H1 (cell line): ENCODE measurements at regions not wholly inside any gene's neighbourhood (a gene's known extent, or its start where the extent isn't known, plus 50 kb on each side); places are given as distances from the start of the nearest gene placed in this dataset.

ENCODE experiments used
- BCL11A ChIP-seq, 2 experiments: IDR thresholded peaks; one replicate each; pipeline ENCODE4 v1.6.1; 2011; ENCODE audit warnings: low read depth in 2 of 2, low read length in 2 of 2, mild to moderate bottlenecking in 2 of 2
- GTF2F1 ChIP-seq: IDR thresholded peaks from 2 replicates; pipeline ENCODE4 v1.6.1; 2012; ENCODE audit warnings: low read depth, low read length, improper control_type of control experiment, borderline replicate concordance
- KDM1A ChIP-seq: fragments of 200-600, 300-600 bp; sonication (generic); IDR thresholded peaks from 2 replicates; pipeline ENCODE4 v1.7.1; 2016; ENCODE audit warnings: mild to moderate bottlenecking, low read length, borderline replicate concordance
- NANOG ChIP-seq: IDR thresholded peaks from 2 replicates; pipeline ENCODE4 v1.6.1; 2011; ENCODE audit warnings: low read length, low read depth, mild to moderate bottlenecking, inconsistent platforms; ENCODE audit not compliant: insufficient read depth, poor library complexity, severe bottlenecking
- POU5F1 ChIP-seq: IDR thresholded peaks from 2 replicates; pipeline ENCODE4 v1.6.1; 2011; ENCODE audit warnings: low read depth, mild to moderate bottlenecking, low read length, moderate library complexity
- TAF1 ChIP-seq: IDR thresholded peaks from 2 replicates; pipeline ENCODE4 v1.6.1; 2011; ENCODE audit warnings: mild to moderate bottlenecking, low read depth, low read length
- TBP ChIP-seq: IDR thresholded peaks from 2 replicates; pipeline ENCODE4 v1.6.1; 2011; ENCODE audit warnings: low read depth, low read length, improper control_type of control experiment
- TEAD4 ChIP-seq: IDR thresholded peaks from 2 replicates; pipeline ENCODE4 v1.6.1; 2012; ENCODE audit warnings: low read depth, low read length, inconsistent platforms, mixed read lengths

DNA sequence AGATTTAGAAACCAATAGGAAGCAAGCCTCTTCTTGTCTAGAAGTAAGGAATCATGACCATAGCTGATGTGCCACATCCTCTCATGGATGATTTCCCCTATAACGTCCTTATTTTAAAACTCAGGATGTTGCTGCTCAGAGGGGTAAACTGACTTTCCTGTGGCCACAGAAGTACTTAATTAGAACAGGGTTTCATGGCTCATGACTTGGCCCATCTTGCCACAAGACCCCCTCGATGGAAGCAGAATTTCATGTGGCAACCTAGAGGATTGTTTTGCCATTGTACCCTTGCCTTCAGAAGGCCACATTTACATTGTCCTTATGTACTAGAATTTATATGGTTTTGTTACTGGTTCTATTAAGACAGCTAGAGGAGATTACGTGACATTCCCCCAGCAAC is 173.5 kb upstream of the PELI2 start (continued):
- no peak for TF ChIP-seq BCL11A (IDR thresholded peaks at IDR 0.05; ENCODE audit: low read depth in 2 of 2, low read length in 2 of 2)
- no peak for TF ChIP-seq GTF2F1
- no peak for TF ChIP-seq TEAD4
- no peak for TF ChIP-seq POU5F1
- no peak for TF ChIP-seq KDM1A
- no peak for TF ChIP-seq TBP
- TF ChIP-seq NANOG, result no peak
- TF ChIP-seq TAF1, result no peak
- TF ChIP-seq, all 59 proteins: peak for 0
